HCEC 1CT (cell line): ENCODE measurements at regions not wholly inside any gene's neighbourhood (a gene's known extent, or its start where the extent isn't known, plus 50 kb on each side); places are given as distances from the start of the nearest gene placed in this dataset.
"Not testable (repeated sequence)": the region's sequence is repeated elsewhere in the genome, so short reads cannot be mapped to it uniquely, and the experiment has no call there.

Experiments
- DNase-seq: peaks from one replicate; pipeline ENCODE4 v3.0.0-alpha.2; 2017

GRCh38 chr6:3672339-3672738 is 79.2 kb downstream of the PXDC1 start:
- DNase-seq = not testable (repeated sequence)

GRCh38 chr6:3671382-3671781 is 80.1 kb downstream of the PXDC1 start:
- DNase-seq = no peak

DNA sequence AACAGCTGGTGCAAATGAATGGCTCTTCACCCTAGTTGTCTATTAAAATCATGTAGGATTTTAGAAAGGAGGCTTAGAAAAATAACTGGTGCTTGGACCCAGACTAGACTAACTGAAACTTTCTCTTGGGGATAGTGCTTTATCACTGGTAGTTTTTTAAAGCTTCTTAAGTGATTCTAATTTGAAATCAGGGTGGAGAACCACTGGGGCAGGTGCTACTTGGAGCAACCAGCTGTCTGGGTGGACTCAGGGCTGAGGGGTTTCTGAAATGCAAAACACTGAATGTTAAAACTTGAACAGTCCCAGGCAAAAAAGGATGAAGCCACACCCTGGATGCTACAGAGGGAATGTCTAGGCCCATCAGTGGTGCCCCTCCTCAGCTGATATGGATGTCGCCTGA is 81.2 kb downstream of the PXDC1 start:
- DNase-seq = no peak

GRCh38 chr6:3669916-3670315 is 81.6 kb downstream of the PXDC1 start:
- no peak for DNase-seq

GRCh38 chr6:3665608-3666007 is 85.9 kb downstream of the PXDC1 start:
- no peak for DNase-seq

GRCh38 chr6:3664625-3665041 is 86.9 kb downstream of the PXDC1 start:
- no peak for DNase-seq

- no peak for DNase-seq
Observed at GRCh38 chr6:3663811-3664210, 87.7 kb downstream of the PXDC1 start.

GRCh38 chr6:3663081-3663480 is 88.4 kb downstream of the PXDC1 start:
- no peak for DNase-seq

- no peak for DNase-seq
Observed at GRCh38 chr6:3661390-3661789, 90.1 kb downstream of the PXDC1 start.

DNA sequence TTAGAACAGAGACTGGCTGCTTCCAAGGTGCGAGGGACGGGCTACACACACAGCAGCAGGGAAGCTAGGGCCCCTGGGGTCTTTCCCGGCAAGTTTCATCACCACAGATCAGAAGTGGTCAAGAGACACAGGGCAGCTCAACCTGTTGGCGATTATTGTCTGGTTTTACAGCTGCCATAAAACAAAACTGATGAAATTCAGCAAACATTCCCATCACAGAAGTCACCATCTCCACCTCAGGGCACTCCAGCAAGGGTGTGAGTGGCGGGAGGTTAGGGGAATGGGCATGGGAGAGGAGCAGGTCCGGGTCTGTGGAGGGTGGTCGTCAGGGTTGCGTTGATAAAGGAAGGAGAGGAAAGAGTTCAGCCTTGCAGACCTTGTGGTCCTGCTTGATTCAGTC is 91.0 kb downstream of the PXDC1 start:
- no peak for DNase-seq

GRCh38 chr6:3659748-3660147 is 91.8 kb downstream of the PXDC1 start:
- no peak for DNase-seq

DNA sequence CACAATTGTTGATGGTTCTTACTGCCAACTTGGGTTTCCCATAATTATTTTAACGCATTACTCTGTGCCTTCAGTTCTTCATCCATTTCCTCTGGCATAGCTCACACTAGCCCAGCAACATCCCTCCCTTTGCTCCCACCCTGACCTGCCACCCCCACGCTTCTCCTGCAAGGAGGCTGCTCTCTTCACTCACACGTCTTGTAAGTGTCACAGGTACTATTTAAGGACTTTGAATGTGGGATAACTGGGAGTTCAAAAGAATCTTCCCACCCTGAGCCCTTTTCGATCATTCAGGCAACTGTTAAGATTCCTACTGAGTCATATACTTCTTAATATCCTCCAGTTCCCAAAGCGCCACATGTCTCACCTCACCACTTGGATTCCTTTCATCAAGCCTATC is 95.4 kb downstream of the PXDC1 start:
- no peak for DNase-seq

DNA sequence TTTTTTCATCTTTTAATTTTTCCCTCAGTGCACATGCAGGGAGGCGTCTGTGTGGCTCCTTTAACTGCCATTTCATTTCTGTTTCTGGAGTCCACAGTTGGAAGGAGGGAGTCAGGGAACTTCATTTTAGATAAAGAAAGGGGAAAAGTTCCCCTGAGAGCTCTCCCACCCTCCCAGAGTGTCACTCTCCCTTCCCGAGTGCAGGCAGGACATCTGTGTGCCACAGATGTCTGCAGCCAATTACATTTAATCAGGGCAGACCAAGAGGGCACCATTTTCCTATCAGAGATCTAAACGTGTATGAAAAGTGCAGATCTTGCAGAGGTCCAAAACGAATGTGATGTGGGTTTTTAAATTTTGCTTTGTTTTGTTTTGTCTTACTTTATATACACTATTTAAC is 96.6 kb downstream of the PXDC1 start:
- DNase-seq = no peak

GRCh38 chr6:3654436-3654835 is 97.1 kb downstream of the PXDC1 start:
- no peak for DNase-seq

DNA sequence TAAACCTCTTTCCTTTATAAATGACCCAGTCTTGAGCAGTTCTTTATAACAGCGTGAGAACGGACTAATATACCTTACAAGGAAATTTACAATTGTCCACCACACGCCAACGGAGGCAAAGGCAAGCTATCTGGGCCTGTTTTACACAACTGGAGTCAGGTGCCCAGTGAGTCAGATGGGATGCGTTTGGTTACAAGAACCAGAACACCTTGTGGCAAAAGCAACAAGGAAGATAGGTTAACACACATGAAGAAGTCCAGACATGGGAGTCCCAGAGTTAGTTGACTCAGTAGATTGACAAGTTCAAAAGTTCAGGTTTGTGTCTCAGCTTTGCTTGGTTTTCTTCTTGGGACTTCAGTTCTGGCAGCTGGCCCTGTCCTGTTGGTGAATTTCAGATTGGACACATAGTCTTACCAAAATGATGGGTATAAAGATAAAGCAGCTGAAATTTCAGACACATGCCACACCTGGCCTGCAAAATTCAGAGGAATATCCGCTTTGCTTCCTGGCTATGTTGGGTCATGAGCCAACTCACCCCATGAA is 97.9 kb downstream of the PXDC1 start:
- no peak for DNase-seq

GRCh38 chr6:3651698-3652229 is 99.7 kb downstream of the PXDC1 start:
- DNase-seq = no peak

- no peak for DNase-seq
Observed at GRCh38 chr6:3650959-3651697, 100.4 kb downstream of the PXDC1 start.

GRCh38 chr6:3650076-3650958 is 101.2 kb downstream of the PXDC1 start:
- DNase-seq = no peak

GRCh38 chr6:3648724-3649123 is 102.8 kb downstream of the PXDC1 start:
- no peak for DNase-seq

DNA sequence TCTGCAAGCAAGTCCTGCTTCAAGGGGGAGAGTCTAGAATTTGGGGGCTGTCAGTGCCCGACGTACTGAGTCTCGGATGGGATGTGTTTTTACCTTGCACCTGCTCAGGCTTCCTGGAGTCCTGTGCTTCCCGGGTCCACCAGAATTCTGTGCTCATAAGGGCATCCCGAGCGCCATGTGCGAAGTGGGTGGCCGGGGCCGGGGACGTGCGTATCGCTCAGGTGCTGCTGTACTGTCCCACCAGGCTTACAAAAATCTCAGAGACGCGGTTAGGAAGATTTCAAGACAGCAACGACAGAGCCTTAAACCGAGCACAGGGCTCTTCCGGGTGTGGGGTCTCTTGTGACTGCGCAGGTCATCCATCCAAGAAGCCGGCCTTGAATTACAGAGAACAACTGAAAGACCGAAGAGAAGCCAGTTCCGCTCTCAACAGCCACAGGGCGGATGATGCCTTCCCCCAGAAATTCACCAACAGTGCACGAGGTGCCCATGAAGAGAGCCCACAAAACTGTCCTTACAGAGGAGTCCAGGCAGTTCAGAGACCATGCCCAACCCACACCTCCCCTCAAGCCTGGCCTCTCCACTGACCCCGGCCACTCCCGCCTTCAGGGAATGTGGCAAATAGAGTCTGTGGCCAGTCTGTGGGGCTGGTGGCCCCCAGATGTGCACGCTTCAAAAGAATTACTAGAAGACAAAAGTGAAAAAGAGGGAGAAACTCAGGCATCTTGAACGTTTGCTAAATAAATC is 104.7 kb downstream of the PXDC1 start:
- no peak for DNase-seq

DNA sequence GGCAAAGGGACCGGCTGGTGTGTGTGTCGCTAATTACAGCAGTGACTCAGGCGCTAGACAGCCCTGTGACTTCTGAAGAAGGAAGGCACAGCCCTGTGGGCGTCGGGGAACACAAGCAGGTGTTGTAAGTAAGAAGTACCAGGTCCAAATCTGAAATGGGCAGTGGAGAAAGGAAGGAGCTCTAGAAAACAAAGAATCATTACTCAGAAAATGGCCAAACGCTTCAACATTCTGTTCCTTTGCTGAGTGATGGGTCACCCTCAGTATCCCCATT is 106.8 kb downstream of the PXDC1 start:
- no peak for DNase-seq

DNA sequence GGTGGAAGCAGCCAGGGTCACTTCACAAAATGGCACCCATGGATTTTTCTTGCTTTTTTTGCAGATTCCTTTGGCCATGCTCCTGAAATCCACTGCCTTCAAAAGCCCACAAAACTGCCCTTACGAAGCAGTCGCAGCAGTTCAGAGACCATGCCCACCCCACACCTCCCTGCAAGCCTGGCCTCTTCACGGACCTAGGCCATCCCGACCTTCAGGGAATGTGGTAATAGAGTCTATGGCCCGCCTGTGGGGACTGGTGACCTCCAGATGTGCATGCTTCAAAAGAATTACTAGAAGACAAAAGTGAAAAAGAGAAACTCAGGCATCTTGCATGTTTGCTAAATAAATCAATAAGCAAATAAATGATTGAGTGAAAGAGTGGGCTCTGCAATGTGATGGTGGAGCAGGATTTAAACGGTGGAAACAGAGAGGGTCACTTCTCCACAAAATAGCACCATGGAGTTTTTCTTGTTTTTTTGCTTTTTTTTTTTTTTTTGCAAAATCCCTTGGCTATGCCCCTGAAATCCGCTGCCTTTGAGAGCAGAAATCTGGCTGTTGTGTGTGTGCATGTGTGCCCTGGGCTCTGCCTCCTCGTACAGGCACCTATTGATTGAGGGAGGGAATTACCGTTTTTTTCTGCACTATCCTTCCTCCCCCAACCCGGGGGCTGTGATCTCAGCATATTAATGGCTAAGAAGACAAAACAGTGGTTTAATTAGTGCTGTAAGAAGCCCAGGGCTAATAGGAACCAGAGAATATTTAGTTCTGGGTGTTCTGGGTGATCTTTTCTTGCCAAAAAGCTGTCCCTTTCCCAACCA is 107.4 kb downstream of the PXDC1 start:
- no peak for DNase-seq
